ENCODE measurements at regions not wholly inside any gene's neighbourhood (a gene's known extent, or its start where the extent isn't known, plus 50 kb on each side); places are given as distances from the start of the nearest gene placed in this dataset.

GRCh38 chr5:93126634-93127033, 454.4 kb downstream of the NR2F1-AS1 start:
- TF ChIP-seq POLR2AphosphoS5 (IDR thresholded peaks at IDR 0.05) (no peak), CTCF (IDR thresholded peaks at IDR 0.05; ENCODE audit: poor library complexity, severe bottlenecking) (no peak)
